Rectal smooth muscle tissue (tissue), 1 donor: ENCODE measurements at regions not wholly inside any gene's neighbourhood (a gene's known extent, or its start where the extent isn't known, plus 50 kb on each side); places are given as distances from the start of the nearest gene placed in this dataset.

Source experiments
- H3K27ac ChIP-seq: one replicate; pipeline ENCODE4 v1.7.0; 2013; ENCODE audit warnings: low read depth, low read length, inconsistent platforms
- H3K27me3 ChIP-seq: one replicate; pipeline ENCODE4 v1.7.0; 2013; ENCODE audit warnings: low read length; ENCODE audit not compliant: control insufficient read depth, insufficient read depth
- H3K36me3 ChIP-seq: one replicate; pipeline ENCODE4 v1.7.0; 2013; ENCODE audit warnings: low read length; ENCODE audit not compliant: control insufficient read depth, insufficient read depth
- H3K4me1 ChIP-seq: one replicate; pipeline ENCODE4 v1.7.0; 2013; ENCODE audit warnings: low read length; ENCODE audit not compliant: control insufficient read depth, insufficient read depth
- H3K4me3 ChIP-seq: one replicate; pipeline ENCODE4 v1.7.0; 2013; ENCODE audit warnings: low read length
- H3K9ac ChIP-seq: one replicate; pipeline ENCODE4 v1.7.0; 2013; ENCODE audit warnings: low read length

DNA sequence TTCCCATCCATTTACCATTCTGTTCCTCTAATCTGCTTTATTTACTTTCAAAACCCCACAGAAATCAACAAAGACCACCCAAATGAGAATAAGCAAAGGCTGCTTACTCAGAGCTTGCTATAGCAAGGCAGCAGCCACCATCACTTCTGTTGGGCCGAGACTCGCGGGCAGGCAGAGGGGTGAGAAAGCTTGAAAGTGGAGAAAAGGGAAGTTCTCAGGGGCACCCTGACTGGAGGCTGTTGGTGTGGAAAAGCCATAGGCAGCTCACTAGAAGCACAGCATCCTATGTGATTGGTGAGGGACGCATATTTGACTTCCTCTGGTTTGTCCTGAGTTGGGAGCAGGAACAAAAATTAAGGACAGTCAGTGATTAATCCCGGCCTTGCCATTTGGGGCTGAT lies 269.7 kb upstream of the THSD7B start:
- H3K27ac ChIP-seq, result no peak overlapping the region
- no peaks in the 10 kb centered on the region for H3K27me3 ChIP-seq
- H3K4me3 ChIP-seq, result no peak overlapping the region
- H3K4me1 ChIP-seq, result no peaks in the 10 kb centered on the region
- no peaks in the 10 kb centered on the region for H3K36me3 ChIP-seq
- H3K9ac ChIP-seq, result no peak overlapping the region

GRCh38 chr2:136492901-136493300 lies 272.4 kb upstream of the THSD7B start:
- H3K4me1 ChIP-seq, result no peaks in the 10 kb centered on the region
- no peak overlapping the region for H3K4me3 ChIP-seq
- no peak overlapping the region for H3K27ac ChIP-seq
- H3K27me3 ChIP-seq, result no peaks in the 10 kb centered on the region
- H3K9ac ChIP-seq, result no peak overlapping the region
- H3K36me3 ChIP-seq, result no peaks in the 10 kb centered on the region

GRCh38 chr2:136490100-136490499 lies 275.2 kb upstream of the THSD7B start:
- no peaks in the 10 kb centered on the region for H3K36me3 ChIP-seq
- no peak overlapping the region for H3K9ac ChIP-seq
- H3K4me3 ChIP-seq, result no peak overlapping the region
- no peaks in the 10 kb centered on the region for H3K4me1 ChIP-seq
- no peak overlapping the region for H3K27ac ChIP-seq
- no peaks in the 10 kb centered on the region for H3K27me3 ChIP-seq

DNA sequence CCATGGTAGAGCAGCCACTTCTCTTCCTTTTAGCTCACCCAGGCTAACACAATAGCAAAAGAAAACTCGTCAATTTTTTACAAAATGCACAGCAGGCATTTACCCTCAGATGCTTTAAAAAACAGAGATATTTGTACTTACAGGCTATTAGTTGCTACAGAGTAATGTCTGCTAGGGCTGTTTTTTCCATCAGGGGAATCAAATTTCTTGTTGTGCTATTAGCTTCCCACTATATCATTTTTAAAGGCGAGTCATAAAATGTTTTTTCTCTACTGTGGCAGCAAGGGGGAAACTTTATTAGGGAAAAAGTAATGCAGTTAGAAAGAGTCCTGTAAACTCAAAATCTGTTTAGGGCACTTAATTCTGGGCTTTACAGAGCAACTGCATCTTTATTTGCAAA lies 277.9 kb upstream of the THSD7B start:
- Histone ChIP-seq H3K4me1 (no peaks in the 10 kb centered on the region), H3K4me3 (no peak overlapping the region), H3K9ac (no peak overlapping the region), H3K27ac (no peak overlapping the region), H3K36me3 (no peaks in the 10 kb centered on the region), H3K27me3 (no peaks in the 10 kb centered on the region)

- Histone ChIP-seq H3K36me3 (no peaks in the 10 kb centered on the region), H3K27ac (no peak overlapping the region), H3K4me3 (no peak overlapping the region), H3K4me1 (no peaks in the 10 kb centered on the region), H3K27me3 (no peaks in the 10 kb centered on the region), H3K9ac (no peak overlapping the region)
Observed at GRCh38 chr2:136486115-136486514, 279.2 kb upstream of the THSD7B start.

DNA sequence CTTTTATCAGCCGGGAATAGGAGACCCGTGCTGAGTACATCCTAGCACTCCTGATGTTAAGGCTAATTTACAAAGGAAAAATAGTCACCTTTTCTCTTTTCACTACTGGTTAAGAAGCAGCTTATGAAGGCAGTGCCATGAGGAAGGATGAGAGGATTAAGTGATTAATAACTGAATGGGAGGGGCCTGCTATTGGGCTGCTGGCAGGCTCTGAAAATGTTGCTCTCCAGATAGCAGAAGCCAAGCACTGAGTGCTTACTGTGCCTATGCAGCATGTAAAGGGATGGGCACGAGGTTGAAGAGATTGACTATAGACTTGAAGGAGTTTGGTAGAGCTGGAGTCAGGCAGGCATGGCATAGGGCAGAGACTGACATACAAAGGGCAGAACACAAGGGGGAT lies 282.4 kb upstream of the THSD7B start:
- H3K27me3 ChIP-seq, result no peaks in the 10 kb centered on the region
- H3K9ac ChIP-seq, result no peak overlapping the region
- no peak overlapping the region for H3K4me3 ChIP-seq
- H3K4me1 ChIP-seq, result no peaks in the 10 kb centered on the region
- no peak overlapping the region for H3K27ac ChIP-seq
- H3K36me3 ChIP-seq, result no peaks in the 10 kb centered on the region

DNA sequence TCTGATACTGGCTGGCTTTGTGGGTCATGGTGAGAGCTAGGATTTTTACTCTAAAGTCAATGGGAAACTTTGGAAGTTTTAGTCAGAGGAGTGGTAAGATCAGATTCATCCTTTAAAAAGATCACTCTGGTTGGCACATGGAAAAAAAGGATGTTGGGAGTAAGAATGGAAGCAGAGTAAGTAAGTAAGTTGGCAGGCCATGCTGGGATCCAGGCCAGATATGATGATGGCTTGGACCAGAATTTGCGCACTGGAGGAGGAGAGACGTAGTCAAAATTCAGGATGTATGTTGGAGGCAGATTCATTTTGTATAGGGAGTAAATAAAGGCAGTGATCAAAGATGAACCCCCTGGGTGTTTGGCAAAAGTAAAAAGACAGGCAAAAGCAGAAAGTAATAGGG lies 283.3 kb upstream of the THSD7B start:
- Histone ChIP-seq H3K9ac (no peak overlapping the region), H3K36me3 (no peaks in the 10 kb centered on the region), H3K27me3 (no peaks in the 10 kb centered on the region), H3K4me1 (no peaks in the 10 kb centered on the region), H3K4me3 (no peak overlapping the region), H3K27ac (no peak overlapping the region)

- H3K4me1 ChIP-seq, result no peaks in the 10 kb centered on the region
- no peaks in the 10 kb centered on the region for H3K27me3 ChIP-seq
- H3K4me3 ChIP-seq, result no peak overlapping the region
- no peak overlapping the region for H3K9ac ChIP-seq
- H3K36me3 ChIP-seq, result no peaks in the 10 kb centered on the region
- no peak overlapping the region for H3K27ac ChIP-seq
Observed at GRCh38 chr2:136479696-136480095, 285.6 kb upstream of the THSD7B start.

- H3K9ac ChIP-seq, result no peak overlapping the region
- no peak overlapping the region for H3K4me3 ChIP-seq
- H3K4me1 ChIP-seq, result no peaks in the 10 kb centered on the region
- H3K27me3 ChIP-seq, result no peaks in the 10 kb centered on the region
- H3K27ac ChIP-seq, result no peak overlapping the region
- H3K36me3 ChIP-seq, result no peaks in the 10 kb centered on the region
Observed at GRCh38 chr2:136468799-136469369, 296.5 kb upstream of the THSD7B start.

DNA sequence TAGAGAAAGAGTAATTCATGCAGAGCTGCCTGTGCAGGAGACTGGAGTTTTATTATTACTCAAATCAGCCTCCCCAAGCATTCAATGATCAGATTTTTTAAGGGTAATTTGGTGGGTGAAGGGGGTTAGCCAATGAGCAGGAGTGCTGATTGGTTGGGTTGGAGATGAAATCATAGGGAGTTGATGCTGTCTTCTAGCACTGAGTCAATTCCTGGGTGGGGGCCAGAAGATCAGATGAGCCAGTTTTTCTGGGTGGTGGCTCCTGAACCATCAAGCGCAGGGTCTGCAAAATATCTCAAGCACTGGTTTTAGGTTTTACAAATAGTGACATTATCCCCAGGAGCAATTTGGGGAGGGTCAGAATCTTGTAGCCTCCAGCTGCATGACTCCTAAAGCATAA lies 312.8 kb upstream of the THSD7B start:
- Histone ChIP-seq H3K36me3 (no peaks in the 10 kb centered on the region), H3K9ac (no peak overlapping the region), H3K4me3 (no peak overlapping the region), H3K27ac (no peak overlapping the region), H3K4me1 (no peaks in the 10 kb centered on the region), H3K27me3 (no peaks in the 10 kb centered on the region)

DNA sequence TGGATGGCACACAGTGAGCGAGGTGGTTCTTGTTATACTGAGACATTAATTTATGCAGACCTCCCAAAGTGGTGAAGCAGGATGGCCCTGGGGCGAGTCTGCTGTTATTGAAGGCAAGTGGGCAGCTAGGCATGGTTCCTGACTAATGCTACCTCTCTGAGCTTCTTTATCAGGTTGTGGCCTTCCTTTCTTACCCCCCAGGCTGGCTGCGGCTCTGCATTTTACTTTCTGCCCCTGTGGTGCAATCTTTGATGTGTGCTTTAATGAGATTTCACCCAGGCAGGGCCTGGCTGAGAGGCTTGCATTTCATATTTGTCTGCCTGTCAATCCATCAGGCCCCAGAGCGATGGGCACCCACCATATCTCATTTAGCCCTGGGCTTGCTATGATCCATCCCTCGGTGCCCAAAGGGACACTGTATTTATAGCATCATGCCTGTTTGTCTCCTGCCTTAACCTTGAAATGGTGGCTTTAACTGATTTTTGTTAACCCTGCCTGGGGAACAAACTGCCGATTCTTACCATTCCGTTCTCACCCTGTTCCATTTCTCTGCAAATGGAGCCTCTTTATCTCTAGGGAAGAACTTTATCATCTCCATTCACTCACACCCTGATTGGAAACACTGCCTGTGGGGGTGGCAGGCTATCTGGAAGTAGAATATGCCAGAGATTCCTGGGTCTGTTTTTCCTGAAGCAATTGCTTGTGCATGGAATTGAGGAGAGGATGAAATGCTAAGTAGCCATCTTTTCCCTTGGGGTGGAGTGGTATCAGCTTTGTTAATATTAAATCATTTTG lies 316.2 kb upstream of the THSD7B start:
- H3K9ac ChIP-seq, result no peak overlapping the region
- H3K36me3 ChIP-seq, result no peaks in the 10 kb centered on the region
- H3K27me3 ChIP-seq, result no peaks in the 10 kb centered on the region
- H3K4me1 ChIP-seq, result no peaks in the 10 kb centered on the region
- H3K27ac ChIP-seq, result no peak overlapping the region
- no peak overlapping the region for H3K4me3 ChIP-seq

GRCh38 chr2:136448432-136448831 lies 316.9 kb upstream of the THSD7B start:
- Histone ChIP-seq H3K36me3 (no peaks in the 10 kb centered on the region), H3K4me3 (no peak overlapping the region), H3K9ac (no peak overlapping the region), H3K4me1 (no peaks in the 10 kb centered on the region), H3K27ac (no peak overlapping the region), H3K27me3 (no peaks in the 10 kb centered on the region)

DNA sequence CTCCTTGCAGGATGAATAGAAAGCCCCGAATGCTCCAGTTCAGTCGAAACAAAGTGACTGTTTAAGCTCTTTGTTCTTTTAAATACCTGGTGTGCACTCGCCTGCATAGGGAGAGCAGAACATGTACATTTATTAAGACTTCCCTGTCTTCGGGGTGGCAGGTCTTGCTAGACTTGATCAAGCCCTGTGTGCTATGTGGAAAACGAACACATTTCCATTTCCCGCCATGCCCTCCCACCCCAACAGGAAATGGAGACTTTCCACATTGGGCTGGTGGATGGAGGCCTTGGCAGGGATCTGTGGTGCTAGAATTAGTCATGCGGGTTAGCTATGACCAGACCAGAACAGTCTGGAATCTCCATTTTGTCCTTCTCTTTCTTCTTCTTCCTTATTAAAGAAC lies 321.0 kb upstream of the THSD7B start:
- H3K4me3 ChIP-seq, result no peak overlapping the region
- no peak overlapping the region for H3K9ac ChIP-seq
- no peak overlapping the region for H3K27ac ChIP-seq
- no peaks in the 10 kb centered on the region for H3K4me1 ChIP-seq
- no peaks in the 10 kb centered on the region for H3K27me3 ChIP-seq
- no peaks in the 10 kb centered on the region for H3K36me3 ChIP-seq
